Thyroid gland (tissue), 4 donors: ENCODE measurements at regions not wholly inside any gene's neighbourhood (a gene's known extent, or its start where the extent isn't known, plus 50 kb on each side); places are given as distances from the start of the nearest gene placed in this dataset.

ENCODE experiments used
- CTCF ChIP-seq, 6 experiments: fragments of 200-600 bp in 3 of 6; fragments of 450-650 bp in 3 of 6; sonication (generic) in 3 of 6; IDR thresholded peaks; one replicate each; pipeline ENCODE4 v1.5.1; 2016 to 2019; ENCODE audit warnings: antibody characterized with exemption in 6 of 6, mild to moderate bottlenecking in 2 of 6, inconsistent platforms in 1 of 6, moderate library complexity in 1 of 6
- POLR2A ChIP-seq, 2 donors: fragments of 450-650 bp; IDR thresholded peaks; one replicate each; pipeline ENCODE4 v1.6.1; 2017; ENCODE audit warnings: antibody characterized with exemption in 2 of 2, mild to moderate bottlenecking in 2 of 2, moderate library complexity in 1 of 2

- no peak for TF ChIP-seq CTCF (IDR thresholded peaks at IDR 0.05)
- TF ChIP-seq POLR2A (IDR thresholded peaks at IDR 0.05): no peak
Measured at GRCh38 chr1:14031461-14031860, 331.5 kb downstream of the PRDM2 start.
